GM23248 (cell line): ENCODE measurements at regions not wholly inside any gene's neighbourhood (a gene's known extent, or its start where the extent isn't known, plus 50 kb on each side); places are given as distances from the start of the nearest gene placed in this dataset.

Source experiments
- EZH2 ChIP-seq: fragments of 200-600 bp; sonication (generic); IDR thresholded peaks from 2 replicates; pipeline ENCODE4 v1.6.1; 2018; ENCODE audit warnings: antibody characterized with exemption, mild to moderate bottlenecking; ENCODE audit not compliant: insufficient read depth, poor library complexity, severe bottlenecking
- EZH2phosphoT487 ChIP-seq: fragments of 200-600 bp; sonication (generic); IDR thresholded peaks from 2 replicates; pipeline ENCODE4 v1.6.1; 2018; ENCODE audit warnings: antibody characterized with exemption, moderate library complexity, mild to moderate bottlenecking, low read depth; ENCODE audit not compliant: insufficient read depth

DNA sequence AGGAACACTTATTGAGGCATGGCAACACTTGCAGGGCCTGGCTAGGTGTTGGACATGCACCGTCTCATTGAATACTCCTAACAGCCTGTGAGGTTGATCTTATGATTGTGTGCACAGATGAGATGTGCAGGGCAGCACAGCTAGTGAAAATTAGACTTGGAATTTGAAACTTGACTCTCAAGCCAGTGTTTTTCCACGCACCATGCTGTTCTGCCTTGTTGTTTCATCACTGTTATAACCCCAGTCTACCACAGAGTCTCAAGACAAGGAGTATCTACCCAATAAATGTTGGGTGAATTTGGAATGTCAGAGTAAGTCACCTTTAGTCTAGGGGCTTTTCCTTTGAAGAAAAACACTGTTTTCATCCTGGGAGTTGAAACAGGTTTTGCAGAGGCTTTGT, 55.8 kb upstream of the LRIG3 start:
- no peak for TF ChIP-seq EZH2
- TF ChIP-seq EZH2phosphoT487, result no peak
